Glomerular visceral epithelial cell (primary cell): ENCODE measurements at regions not wholly inside any gene's neighbourhood (a gene's known extent, or its start where the extent isn't known, plus 50 kb on each side); places are given as distances from the start of the nearest gene placed in this dataset.
A peak's percentile ranks its signal among the peaks of the same experiment; 100 is the strongest.

Source experiments
- DNase-seq: peaks from one replicate; pipeline ENCODE4 v3.0.0-alpha.2; 2016; ENCODE audit errors: extremely low spot score

- DNase-seq, result no peak
These were observed 324.6 kb upstream of the IGFBP3 start for GRCh38 chr7:46245586-46246111.

GRCh38 chr7:46244757-46245156, 323.7 kb upstream of the IGFBP3 start:
- DNase-seq, result no peak

DNA sequence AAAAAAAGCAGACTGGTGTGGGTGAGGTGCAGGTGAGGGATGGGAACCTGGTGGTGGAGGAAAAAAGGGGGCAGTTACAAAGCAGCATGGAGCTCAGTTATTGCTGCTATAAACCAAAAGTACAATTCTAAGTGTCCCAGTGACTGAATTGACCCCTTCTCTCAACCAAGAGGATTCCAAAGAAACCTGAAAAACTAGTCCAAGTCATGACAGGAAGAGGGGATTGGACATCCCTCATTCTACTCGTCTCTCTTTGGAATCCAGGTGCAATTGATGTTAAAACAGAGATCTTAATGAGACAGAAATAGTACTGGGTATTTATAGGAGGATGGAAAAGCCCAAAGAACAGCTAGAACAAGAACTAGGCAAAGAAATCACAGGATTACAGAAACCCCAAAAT, 322.3 kb upstream of the IGFBP3 start:
- no peak for DNase-seq

- DNase-seq, result no peak
These were observed 318.8 kb upstream of the IGFBP3 start for GRCh38 chr7:46239846-46240245.

GRCh38 chr7:46237466-46237865, 316.4 kb upstream of the IGFBP3 start:
- no peak for DNase-seq

- no peak for DNase-seq
These were observed 312.7 kb upstream of the IGFBP3 start for GRCh38 chr7:46233585-46234329.

- peak; percentile 48 for DNase-seq
These were observed 309.9 kb upstream of the IGFBP3 start for GRCh38 chr7:46230990-46231305.

GRCh38 chr7:46230298-46230989, 309.4 kb upstream of the IGFBP3 start:
- DNase-seq, result no peak

- DNase-seq, result peak; percentile 78
These were observed 308.3 kb upstream of the IGFBP3 start for GRCh38 chr7:46229409-46229808.

GRCh38 chr7:46226860-46227259, 305.8 kb upstream of the IGFBP3 start:
- no peak for DNase-seq

DNA sequence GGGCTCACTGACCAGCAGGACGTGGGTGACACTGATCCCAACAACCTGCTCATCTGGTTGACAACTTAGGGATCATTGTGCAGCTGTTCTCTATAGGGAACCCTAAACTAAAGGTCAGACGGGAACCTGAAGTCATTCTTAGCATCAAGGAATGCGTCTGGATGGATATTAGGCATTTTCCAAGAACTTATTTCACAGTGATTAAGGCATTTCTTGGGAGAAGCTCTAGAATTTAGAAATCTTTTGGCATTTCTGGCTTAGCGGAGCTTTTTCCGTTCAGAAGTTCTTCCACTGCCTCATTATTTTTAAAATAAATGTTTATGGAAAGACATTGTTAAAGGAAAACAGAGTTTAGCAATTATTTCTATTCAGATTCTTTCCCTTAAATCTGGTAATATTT, 303.3 kb upstream of the IGFBP3 start:
- DNase-seq, result no peak

DNA sequence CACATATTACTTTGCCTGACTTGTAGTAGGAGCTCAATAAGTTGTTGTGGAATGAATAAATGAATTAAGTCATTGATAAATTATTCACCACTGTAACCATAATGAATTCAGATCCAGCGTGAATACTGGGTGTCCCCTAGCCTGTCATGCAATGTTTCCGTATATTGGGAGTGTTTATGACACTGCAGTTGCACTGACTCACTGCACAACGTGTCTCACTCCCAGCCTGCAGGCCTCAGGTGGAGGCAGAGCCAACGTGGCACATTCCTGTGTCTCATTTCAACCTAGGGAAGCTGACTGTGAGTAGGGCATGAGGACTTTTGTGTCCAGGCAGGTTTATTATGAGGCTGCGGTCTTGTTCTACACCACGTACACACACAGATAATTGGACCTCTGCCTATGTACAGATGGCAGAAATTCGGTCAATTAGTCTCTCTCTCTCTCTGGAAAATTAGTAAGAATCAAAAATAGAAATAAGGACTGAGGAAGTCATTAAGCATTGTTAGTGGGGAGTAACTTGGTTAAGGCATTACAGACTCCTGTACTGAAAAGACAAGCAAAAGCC, 299.1 kb upstream of the IGFBP3 start:
- DNase-seq, result peak; percentile 70

DNA sequence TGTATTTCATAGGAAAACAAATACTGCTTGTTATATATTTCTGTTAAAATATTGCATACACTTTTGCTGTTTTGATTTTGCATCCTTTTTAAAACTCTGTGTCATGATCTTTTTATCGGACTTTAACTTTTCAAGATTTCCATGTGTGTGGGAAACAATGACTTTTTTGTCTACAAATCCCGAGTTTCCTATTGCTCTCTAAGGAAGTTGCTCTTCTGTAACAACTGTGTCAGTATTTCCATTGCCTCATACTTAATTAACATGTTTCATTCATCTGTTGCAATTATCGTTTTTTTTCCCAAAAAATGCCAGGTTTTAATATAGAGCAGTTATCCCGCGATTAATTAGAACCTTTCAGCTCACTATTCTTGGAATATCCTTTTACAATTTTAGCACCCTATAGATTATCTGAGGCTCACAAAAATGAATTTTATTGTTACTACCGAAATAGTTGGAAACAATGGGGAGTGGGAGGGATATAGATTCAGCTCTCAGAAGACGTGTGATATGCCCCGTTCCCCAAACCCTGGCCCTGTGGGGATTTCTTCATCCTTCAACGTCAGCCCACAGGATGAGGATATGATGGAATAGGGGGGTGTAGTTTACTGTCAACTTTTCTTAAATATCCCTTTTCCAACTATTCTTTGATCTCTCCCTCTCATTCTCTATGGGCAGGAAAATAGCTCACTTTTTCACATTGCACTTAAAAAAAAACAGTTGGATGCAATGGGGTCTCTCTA, 297.6 kb upstream of the IGFBP3 start:
- no peak for DNase-seq

- DNase-seq, result no peak
These were observed 295.0 kb upstream of the IGFBP3 start for GRCh38 chr7:46215987-46216567.

DNA sequence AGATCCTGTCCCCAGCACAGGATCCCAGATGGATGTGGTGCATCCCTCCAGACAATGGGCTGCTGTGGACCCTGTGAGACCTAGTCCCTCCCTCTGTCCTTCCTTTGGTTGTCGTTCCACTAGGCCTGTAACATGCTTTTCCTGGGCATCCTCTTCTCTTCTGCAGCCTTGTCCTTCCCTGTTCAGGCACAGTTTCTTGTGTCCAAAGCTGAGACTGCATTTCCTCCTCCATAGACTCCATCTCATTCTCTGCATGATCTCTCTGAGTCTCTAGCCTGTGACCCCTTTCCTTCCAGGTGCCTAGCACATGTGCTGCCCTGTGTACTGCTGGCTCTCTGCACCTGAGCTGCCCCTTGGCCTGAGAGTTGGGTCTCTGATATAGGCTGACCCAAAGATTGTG, 293.5 kb upstream of the IGFBP3 start:
- no peak for DNase-seq

DNA sequence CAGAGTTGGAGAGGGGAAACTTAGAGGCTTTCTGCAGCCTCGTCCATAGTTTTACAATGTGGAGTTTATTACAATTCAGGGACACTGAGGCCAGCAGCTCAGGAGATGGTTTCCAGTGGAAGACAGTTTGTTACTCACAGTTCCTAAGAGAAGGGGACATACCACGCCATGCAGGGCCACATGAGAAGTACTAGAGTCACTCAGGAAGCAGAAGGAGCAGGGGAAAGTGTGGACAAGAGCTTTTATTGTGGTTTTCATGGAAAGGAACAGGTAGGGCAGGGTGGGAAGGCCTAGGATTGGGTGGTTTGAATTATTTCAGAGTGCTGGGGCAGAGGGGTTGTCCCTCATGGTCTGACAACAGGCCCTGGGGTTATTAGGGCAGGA, 292.1 kb upstream of the IGFBP3 start:
- no peak for DNase-seq

- no peak for DNase-seq
These were observed 291.5 kb upstream of the IGFBP3 start for GRCh38 chr7:46212425-46213153.

- DNase-seq, result no peak
These were observed 289.4 kb upstream of the IGFBP3 start for GRCh38 chr7:46210467-46210866.

DNA sequence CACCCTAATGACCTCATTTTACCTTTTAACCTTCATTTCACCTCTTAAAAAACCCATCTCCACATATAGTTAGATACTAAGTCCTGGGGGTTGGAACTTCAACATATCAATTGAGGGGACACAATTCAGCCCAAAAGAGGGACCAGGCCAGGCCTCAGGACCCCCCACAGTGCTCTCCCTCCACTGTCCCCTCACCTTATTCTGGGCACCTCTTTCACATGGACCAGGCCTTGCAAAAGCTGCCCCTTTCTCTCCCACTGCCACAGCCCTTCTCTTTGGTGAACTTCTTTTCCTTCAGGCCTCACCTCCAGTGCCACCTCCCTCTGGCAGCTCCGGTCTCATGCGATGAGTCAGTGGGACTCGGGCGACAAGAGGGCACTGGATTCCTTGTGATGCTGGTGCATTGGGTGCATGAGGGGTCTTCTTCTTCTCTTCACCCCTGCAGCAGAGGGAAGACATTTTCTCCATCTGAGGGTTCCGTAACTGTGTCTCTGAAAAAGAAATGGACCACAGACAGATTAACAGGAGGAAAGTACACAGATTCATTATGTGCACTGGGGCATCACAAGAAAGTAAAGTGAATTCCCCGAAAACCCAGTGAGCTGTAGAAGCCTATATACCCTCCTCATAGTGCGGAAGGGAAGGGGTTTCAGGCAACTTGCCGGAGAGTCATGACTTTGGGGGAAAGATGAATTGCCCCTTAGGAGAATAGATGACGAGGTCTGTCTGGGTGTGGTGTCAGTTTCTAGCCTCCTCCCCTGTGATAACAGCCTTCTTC, 288.7 kb upstream of the IGFBP3 start:
- no peak for DNase-seq
